Neuronal stem cell (in vitro differentiated cells): ENCODE measurements at regions not wholly inside any gene's neighbourhood (a gene's known extent, or its start where the extent isn't known, plus 50 kb on each side); places are given as distances from the start of the nearest gene placed in this dataset.

Source experiments
- DNase-seq: peaks from one replicate; pipeline ENCODE4 v3.0.0-alpha.2; 2013; ENCODE audit warnings: low spot score
- H2AFZ ChIP-seq: one replicate; pipeline ENCODE4 v1.6.1; 2013; ENCODE audit warnings: mild to moderate bottlenecking, low read length, inconsistent platforms
- H2AK5ac ChIP-seq: 2 replicates; pipeline ENCODE4 v1.6.1; 2013; ENCODE audit warnings: low read depth, mild to moderate bottlenecking, inconsistent platforms, low read length, moderate library complexity, mixed read lengths
- H2BK120ac ChIP-seq: 2 replicates; pipeline ENCODE4 v1.6.1; 2013; ENCODE audit warnings: low read depth, mild to moderate bottlenecking, inconsistent platforms, low read length, moderate library complexity, mixed read lengths
- H2BK12ac ChIP-seq: one replicate; pipeline ENCODE4 v1.6.1; 2013; ENCODE audit warnings: low read length, inconsistent platforms
- H2BK15ac ChIP-seq: 2 replicates; pipeline ENCODE4 v1.6.1; 2013; ENCODE audit warnings: mild to moderate bottlenecking, low read length, inconsistent platforms, mixed read lengths
- H2BK5ac ChIP-seq: one replicate; pipeline ENCODE4 v1.6.1; 2013; ENCODE audit warnings: inconsistent platforms, mild to moderate bottlenecking, low read length, moderate library complexity
- H3K14ac ChIP-seq: one replicate; pipeline ENCODE4 v1.6.1; 2013; ENCODE audit warnings: low read length, inconsistent platforms
- H3K18ac ChIP-seq: 2 replicates; pipeline ENCODE4 v1.6.1; 2013; ENCODE audit warnings: low read length, inconsistent platforms
- H3K23ac ChIP-seq: 2 replicates; pipeline ENCODE4 v1.6.1; 2013; ENCODE audit warnings: low read depth, mild to moderate bottlenecking, mixed read lengths, low read length, inconsistent platforms; ENCODE audit not compliant: poor library complexity
- H3K27ac ChIP-seq: replicated peaks from 3 replicates; pipeline ENCODE4 v1.5.1; 2013; ENCODE audit warnings: low read length, inconsistent platforms
- H3K27me3 ChIP-seq, 3 experiments: 2 replicates each; pipeline ENCODE4 v1.6.1; 2013; ENCODE audit warnings: low read length in 3 of 3, mild to moderate bottlenecking in 2 of 3, inconsistent platforms in 1 of 3, low read depth in 1 of 3, mixed read lengths in 1 of 3, moderate library complexity in 1 of 3; ENCODE audit not compliant: control insufficient read depth in 3 of 3, insufficient read depth in 3 of 3
- H3K36me3 ChIP-seq, 2 donors: replicated peaks in 1 of 2; 2 replicates each; pipeline ENCODE4 v1.6.1; 2013; ENCODE audit warnings: low read length in 2 of 2; ENCODE audit not compliant: control insufficient read depth in 2 of 2, insufficient read depth in 2 of 2
- H3K4ac ChIP-seq: 2 replicates; pipeline ENCODE4 v1.6.1; 2013; ENCODE audit warnings: inconsistent platforms, mild to moderate bottlenecking, low read length, moderate library complexity
- H3K4me1 ChIP-seq, 2 donors: 1 replicate in 1 of 2; 2 replicates in 1 of 2; pipeline ENCODE4 v1.6.1; 2013; ENCODE audit warnings: low read length in 2 of 2, low read depth in 1 of 2; ENCODE audit not compliant: control insufficient read depth in 2 of 2, insufficient read depth in 1 of 2
- H3K4me2 ChIP-seq: one replicate; pipeline ENCODE4 v1.6.1; 2013; ENCODE audit warnings: mild to moderate bottlenecking, low read length, inconsistent platforms; ENCODE audit not compliant: insufficient read depth, poor library complexity, severe bottlenecking
- H3K4me3 ChIP-seq, 2 donors: 2 replicates each; pipeline ENCODE4 v1.5.1; 2013; ENCODE audit warnings: low read length in 2 of 2, mild to moderate bottlenecking in 2 of 2, inconsistent platforms in 1 of 2, moderate library complexity in 1 of 2
- H3K79me1 ChIP-seq: one replicate; pipeline ENCODE4 v1.6.1; 2013; ENCODE audit warnings: low read depth, mild to moderate bottlenecking, inconsistent platforms, low read length, moderate library complexity
- H3K9ac ChIP-seq: one replicate; pipeline ENCODE4 v1.6.1; 2013; ENCODE audit warnings: mild to moderate bottlenecking, low read depth, low read length, inconsistent platforms; ENCODE audit not compliant: poor library complexity
- H3K9me3 ChIP-seq, 2 donors: replicated peaks in 1 of 2; 2 replicates each; pipeline versions ENCODE3 to v1.6.1; 2013; ENCODE audit warnings: low read length in 2 of 2, mild to moderate bottlenecking in 2 of 2, inconsistent platforms in 1 of 2, low read depth in 1 of 2, mixed read lengths in 1 of 2, moderate library complexity in 1 of 2; ENCODE audit not compliant: control insufficient read depth in 2 of 2, insufficient read depth in 1 of 2
- H4K8ac ChIP-seq: one replicate; pipeline ENCODE4 v1.6.1; 2013; ENCODE audit warnings: low read depth, mild to moderate bottlenecking, inconsistent platforms, low read length, moderate library complexity
- H4K91ac ChIP-seq: one replicate; pipeline ENCODE4 v1.6.1; 2013; ENCODE audit warnings: low read length, low read depth, mild to moderate bottlenecking, inconsistent platforms; ENCODE audit not compliant: poor library complexity
- WGBS, 2 donors: extraction: QIAGEN DNeasy Blood & Tissue Kit; methylation state at CpG; one replicate each; pipeline ENCODE4 v1.1.7; 2013; ENCODE audit warnings: missing lambda C conversion rate in 2 of 2, mixed read lengths in 1 of 2; ENCODE audit not compliant: insufficient read length in 2 of 2, insufficient replicate concordance in 1 of 2; ENCODE audit errors: extremely low coverage in 2 of 2; 5-methylcytosine and 5-hydroxymethylcytosine counted together

DNA sequence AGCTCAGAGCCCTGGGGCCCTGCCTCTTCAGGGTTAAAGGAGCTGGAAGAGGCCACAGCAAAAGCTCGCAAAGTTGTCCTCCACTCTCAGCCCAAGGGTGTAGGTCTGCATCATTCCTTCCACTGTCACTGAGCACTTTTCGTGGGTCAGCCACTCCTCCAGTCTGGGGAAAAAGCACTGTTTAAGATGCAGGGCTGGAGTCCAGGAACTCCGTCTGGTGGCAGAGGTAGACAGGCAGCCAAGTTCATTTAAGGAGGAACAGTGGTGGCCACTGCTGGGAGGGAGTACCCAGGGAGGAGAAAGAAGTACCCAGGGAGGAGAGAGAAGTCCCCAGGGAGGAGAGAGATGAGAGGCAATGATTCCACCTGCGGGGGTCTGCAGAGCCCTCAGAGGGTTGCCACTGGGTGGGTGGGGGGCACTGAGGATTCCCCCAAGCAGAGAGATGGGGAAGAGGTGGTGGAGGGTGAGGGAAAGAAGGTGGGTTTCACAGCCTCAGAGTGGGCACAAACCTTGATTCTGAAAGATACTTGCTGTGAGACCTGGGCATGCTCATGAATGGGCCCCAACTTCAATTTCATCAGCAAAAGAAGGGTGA is 70.0 kb upstream of the B3GAT1 start:
- H3K18ac ChIP-seq = no peak overlapping the region
- H3K4me2 ChIP-seq = no peak overlapping the region
- no peak overlapping the region for H4K8ac ChIP-seq
- H2AFZ ChIP-seq = no peak overlapping the region
- H3K23ac ChIP-seq = no peak overlapping the region
- H3K27ac ChIP-seq = no peak overlapping the region
- no peak overlapping the region for H2AK5ac ChIP-seq
- no peak overlapping the region for H2BK120ac ChIP-seq
- H3K14ac ChIP-seq = no peak overlapping the region
- H3K9me3 ChIP-seq = no peaks in the 10 kb centered on the region
- H3K36me3 ChIP-seq = no peaks in the 10 kb centered on the region
- no peak overlapping the region for H4K91ac ChIP-seq
- H2BK15ac ChIP-seq = no peak overlapping the region
- no CpG with 5 or more reads among the region's 4 CpGs for WGBS, 2 donors
- no peak overlapping the region for H3K4me3 ChIP-seq
- no peak overlapping the region for H3K9ac ChIP-seq
- peaks cover 0 to 32% (median 0%) of the 10 kb centered on the region in 3 experiments for H3K27me3 ChIP-seq
- DNase-seq = no peak
- H2BK12ac ChIP-seq = no peak overlapping the region
- H3K79me1 ChIP-seq = no peaks in the 10 kb centered on the region
- H3K4me1 ChIP-seq = no peaks in the 10 kb centered on the region
- H3K4ac ChIP-seq = no peak overlapping the region
- H2BK5ac ChIP-seq = no peak overlapping the region

DNA sequence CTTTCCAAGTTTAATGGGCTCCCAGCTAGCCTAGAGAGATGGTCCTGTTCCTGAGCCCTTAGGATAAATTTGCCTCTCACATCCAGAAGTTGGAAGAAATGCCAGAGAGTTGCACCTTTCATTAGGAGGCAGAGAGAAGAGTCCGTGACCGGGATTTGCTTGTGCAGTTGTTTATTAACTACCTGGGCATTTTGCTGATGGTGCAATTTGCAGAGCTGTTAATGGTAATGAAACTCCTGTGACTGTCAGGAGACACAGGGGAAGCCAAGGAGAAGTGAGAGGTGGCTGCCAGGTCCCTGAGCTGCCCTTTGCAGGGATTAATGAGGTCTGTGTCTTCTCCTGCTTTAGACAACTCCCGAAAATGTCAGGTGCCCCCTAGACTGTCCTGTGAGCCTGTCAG is 69.1 kb upstream of the B3GAT1 start:
- Histone ChIP-seq H3K4me3 (no peak overlapping the region), H3K9ac (peak overlapping the region; percentile 5), H2BK120ac (no peak overlapping the region), H3K4ac (no peak overlapping the region), H3K4me1 (no peaks in the 10 kb centered on the region), H2BK12ac (no peak overlapping the region), H2BK5ac (no peak overlapping the region), H2BK15ac (no peak overlapping the region), H3K27me3 (peaks cover 0 to 41% (median 0%) of the 10 kb centered on the region in 3 experiments), H2AK5ac (no peak overlapping the region), H3K14ac (no peak overlapping the region), H4K8ac (no peak overlapping the region), H3K4me2 (no peak overlapping the region), H3K23ac (no peak overlapping the region), H3K36me3 (no peaks in the 10 kb centered on the region), H2AFZ (no peak overlapping the region), H4K91ac (no peak overlapping the region), H3K9me3 (no peaks in the 10 kb centered on the region), H3K79me1 (no peaks in the 10 kb centered on the region), H3K27ac (no peak overlapping the region), H3K18ac (no peak overlapping the region)
- no CpG with 5 or more reads among the region's 3 CpGs for WGBS, 2 donors
- no peak for DNase-seq

DNA sequence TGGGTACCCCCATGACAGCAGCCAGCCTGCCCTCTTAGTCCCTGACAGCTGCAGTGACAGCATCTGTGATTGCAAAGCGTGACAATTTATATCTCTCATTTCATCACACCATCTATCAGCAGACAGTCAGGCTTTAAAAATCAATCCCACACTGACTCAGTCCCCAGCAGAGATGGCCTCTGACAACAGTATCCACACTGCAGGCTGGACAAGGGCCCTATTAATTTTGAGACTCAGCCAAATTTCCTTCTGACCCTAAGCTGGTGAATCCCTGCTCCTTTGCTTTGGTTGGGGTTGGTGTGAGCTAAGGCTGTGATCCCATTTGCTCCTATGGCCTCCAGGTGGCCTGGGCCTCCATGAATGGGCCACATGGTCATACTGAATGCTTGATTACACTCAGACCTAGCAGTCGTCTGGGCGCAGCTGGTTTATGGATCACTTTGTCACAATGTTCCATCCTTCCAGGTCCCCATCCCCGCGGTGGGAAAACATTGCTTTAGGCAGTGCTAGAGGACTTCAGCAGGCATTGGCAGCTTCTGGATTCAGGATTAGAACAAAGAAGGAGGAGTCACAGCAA is 68.2 kb upstream of the B3GAT1 start:
- Histone ChIP-seq H3K27me3 (peaks cover 0 to 44% (median 0%) of the 10 kb centered on the region in 3 experiments), H2BK120ac (no peak overlapping the region), H3K14ac (no peak overlapping the region), H3K36me3 (no peaks in the 10 kb centered on the region), H3K4me1 (no peaks in the 10 kb centered on the region), H3K4me3 (no peak overlapping the region), H2BK15ac (no peak overlapping the region), H3K9ac (no peak overlapping the region), H2BK12ac (no peak overlapping the region), H3K18ac (no peak overlapping the region), H2AK5ac (no peak overlapping the region), H2AFZ (no peak overlapping the region), H3K9me3 (no peaks in the 10 kb centered on the region), H4K8ac (no peak overlapping the region), H3K79me1 (no peaks in the 10 kb centered on the region), H3K4ac (no peak overlapping the region), H3K4me2 (no peak overlapping the region), H2BK5ac (no peak overlapping the region), H3K27ac (no peak overlapping the region), H4K91ac (no peak overlapping the region), H3K23ac (no peak overlapping the region)
- no peak for DNase-seq
- no CpG with 5 or more reads among the region's 5 CpGs for WGBS, 2 donors

DNA sequence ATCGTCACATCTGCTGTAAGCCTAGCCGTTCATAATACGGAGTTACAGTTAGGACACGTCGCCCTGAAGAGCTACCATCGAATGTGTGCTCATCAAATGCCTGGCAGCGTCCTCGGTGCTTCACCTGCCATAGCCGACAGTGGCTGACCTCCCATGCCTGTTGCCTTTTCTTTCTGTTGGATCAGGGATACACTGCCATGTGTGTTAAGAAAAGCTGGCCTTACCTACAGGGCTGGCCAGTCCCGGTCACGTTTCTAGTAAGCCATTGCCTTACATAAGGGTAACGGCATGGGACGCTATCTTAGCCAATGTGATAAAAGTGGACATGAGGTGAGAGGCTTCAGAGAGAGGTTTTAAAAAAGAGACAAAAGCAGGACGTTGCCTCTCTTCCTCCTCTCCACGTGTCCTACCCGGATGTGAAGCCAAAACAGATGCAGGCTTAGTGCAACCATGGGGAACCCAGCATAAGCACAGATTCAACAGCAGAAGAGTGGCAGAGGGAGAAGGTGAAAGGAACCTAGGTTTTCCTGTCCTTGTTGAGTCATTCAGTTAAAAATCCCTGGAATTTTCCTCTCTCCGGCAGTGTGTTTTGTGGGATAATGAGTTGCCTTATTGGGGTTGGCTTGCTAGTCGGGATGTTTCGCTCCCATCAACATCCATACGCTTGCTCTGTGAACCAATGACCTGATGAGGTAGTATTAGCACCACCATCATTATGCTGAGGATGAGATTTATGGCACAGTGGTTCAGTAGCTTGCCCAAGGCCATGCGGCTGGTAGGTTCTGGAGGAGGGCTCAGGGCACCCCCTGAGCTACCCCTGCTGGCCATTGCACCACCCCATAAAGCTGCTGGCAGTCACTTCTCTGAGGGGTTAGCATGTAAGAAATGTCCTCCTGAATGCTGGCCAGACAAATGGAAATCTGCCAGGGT is 67.4 kb upstream of the B3GAT1 start:
- H3K27me3 ChIP-seq = peaks cover 0 to 42% (median 0%) of the 10 kb centered on the region in 3 experiments
- no peak overlapping the region for H2AFZ ChIP-seq
- no peak overlapping the region for H3K9ac ChIP-seq
- H3K27ac ChIP-seq = no peak overlapping the region
- H2BK15ac ChIP-seq = no peak overlapping the region
- no peaks in the 10 kb centered on the region for H3K9me3 ChIP-seq
- WGBS, 2 donors = no CpG with 5 or more reads among the region's 21 CpGs
- H3K4me1 ChIP-seq = no peaks in the 10 kb centered on the region
- H3K18ac ChIP-seq = no peak overlapping the region
- DNase-seq = no peak
- no peak overlapping the region for H2AK5ac ChIP-seq
- H2BK5ac ChIP-seq = no peak overlapping the region
- H3K14ac ChIP-seq = no peak overlapping the region
- no peaks in the 10 kb centered on the region for H3K79me1 ChIP-seq
- no peak overlapping the region for H3K4ac ChIP-seq
- no peaks in the 10 kb centered on the region for H3K36me3 ChIP-seq
- no peak overlapping the region for H2BK120ac ChIP-seq
- H3K23ac ChIP-seq = no peak overlapping the region
- H2BK12ac ChIP-seq = no peak overlapping the region
- H3K4me3 ChIP-seq = no peak overlapping the region
- no peak overlapping the region for H3K4me2 ChIP-seq
- H4K91ac ChIP-seq = no peak overlapping the region
- no peak overlapping the region for H4K8ac ChIP-seq
